HEK293 (cell line): ENCODE measurements at regions not wholly inside any gene's neighbourhood (a gene's known extent, or its start where the extent isn't known, plus 50 kb on each side); places are given as distances from the start of the nearest gene placed in this dataset.

Experiments used
- CTCF ChIA-PET: fragments of 350-600 bp; formaldehyde crosslinking; extraction: SDS; loops from one replicate; lab custom pipeline; 2021; ENCODE audit warnings: antibody characterized with exemption; lab: Yijun Ruan, JAX
- POLR2A ChIA-PET: fragments of 300-600 bp; formaldehyde crosslinking; extraction: SDS; loops from one replicate; lab custom pipeline; 2020; ENCODE audit warnings: antibody characterized with exemption, inconsistent platforms; lab: Yijun Ruan, JAX
- H3K27ac ChIP-seq: fragments of 200-500 bp; sonication (Bioruptor generic); 2 replicates; pipeline ENCODE4 v1.5.1; 2014; ENCODE audit warnings: low read depth, low read length, control low read depth, inconsistent platforms; ENCODE audit errors: extremely low read depth
- H3K36me3 ChIP-seq, 2 experiments: fragments of 200-500 bp in 1 of 2; sonication (Bioruptor generic) in 1 of 2; 1 replicate in 1 of 2; 2 replicates in 1 of 2; pipeline ENCODE4 v1.5.1; 2014 to 2017; ENCODE audit warnings: inconsistent platforms in 2 of 2, low read length in 2 of 2; ENCODE audit not compliant: control insufficient read depth in 2 of 2, insufficient read depth in 1 of 2
- H3K4me1 ChIP-seq: fragments of 200-500 bp; sonication (Bioruptor generic); 2 replicates; pipeline ENCODE4 v1.5.1; 2014; ENCODE audit warnings: mild to moderate bottlenecking, low read length, inconsistent platforms; ENCODE audit not compliant: control insufficient read depth, insufficient read depth
- H3K4me3 ChIP-seq: 2 replicates; pipeline ENCODE4 v1.5.1; 2011; ENCODE audit warnings: low read depth, mild to moderate bottlenecking, control low read depth, low read length, moderate library complexity
- H3K9me3 ChIP-seq: fragments of 200-500 bp; sonication (Bioruptor generic); 2 replicates; pipeline ENCODE4 v1.5.1; 2014; ENCODE audit warnings: low read depth, low read length, inconsistent platforms; ENCODE audit not compliant: control insufficient read depth, insufficient read depth
- BCL11A ChIP-seq: fragments of 450-650 bp; formaldehyde crosslinking; IDR thresholded peaks from 2 replicates; pipeline ENCODE4 v1.5.1; 2016; ENCODE audit warnings: low read depth, missing biosample characterization, missing genetic modification characterization
- GLI4 ChIP-seq: fragments of 450-650 bp; formaldehyde crosslinking; IDR thresholded peaks from 2 replicates; pipeline ENCODE4 v1.5.1; 2016; ENCODE audit warnings: missing biosample characterization, missing genetic modification characterization
- KLF8 ChIP-seq: fragments of 450-650 bp; formaldehyde crosslinking; IDR thresholded peaks from 2 replicates; pipeline ENCODE4 v1.5.1; 2016; ENCODE audit warnings: missing biosample characterization, missing genetic modification characterization
- MEIS1 ChIP-seq: sonication (generic); formaldehyde crosslinking; IDR thresholded peaks from 2 replicates; pipeline ENCODE4 v1.8.1; 2022; ENCODE audit warnings: missing genetic modification reagents, mild to moderate bottlenecking, borderline replicate concordance
- SP7 ChIP-seq: fragments of 450-650 bp; formaldehyde crosslinking; IDR thresholded peaks from 2 replicates; pipeline ENCODE4 v1.5.1; 2016; ENCODE audit warnings: missing biosample characterization, missing genetic modification characterization
- TRIM28 ChIP-seq: IDR thresholded peaks from 2 replicates; pipeline ENCODE4 v1.6.1; 2011; ENCODE audit warnings: low read length, control low read depth, borderline replicate concordance
- YY2 ChIP-seq: fragments of 450-650 bp; formaldehyde crosslinking; IDR thresholded peaks from 2 replicates; pipeline ENCODE4 v1.5.1; 2016; ENCODE audit warnings: missing biosample characterization, missing genetic modification characterization
- ZBTB1 ChIP-seq: fragments of 450-650 bp; formaldehyde crosslinking; IDR thresholded peaks from 2 replicates; pipeline ENCODE4 v1.5.1; 2016; ENCODE audit warnings: missing biosample characterization, missing genetic modification characterization
- ZBTB20 ChIP-seq: fragments of 450-650 bp; formaldehyde crosslinking; IDR thresholded peaks from 2 replicates; pipeline ENCODE4 v1.5.1; 2016; ENCODE audit warnings: missing biosample characterization, missing genetic modification characterization
- ZBTB21 ChIP-seq: fragments of 450-650 bp; formaldehyde crosslinking; IDR thresholded peaks from 2 replicates; pipeline ENCODE4 v1.5.1; 2017; ENCODE audit warnings: missing biosample characterization, missing genetic modification characterization
- ZFHX2 ChIP-seq: fragments of 450-650 bp; formaldehyde crosslinking; conservative IDR thresholded peaks from 2 replicates; pipeline ENCODE4 v1.5.1; 2016; ENCODE audit warnings: missing biosample characterization, missing genetic modification characterization
- ZFP3 ChIP-seq: fragments of 450-650 bp; formaldehyde crosslinking; IDR thresholded peaks from 2 replicates; pipeline ENCODE4 v1.5.1; 2016; ENCODE audit warnings: low read depth, missing biosample characterization, missing genetic modification characterization
- ZNF10 ChIP-seq: fragments of 450-650 bp; formaldehyde crosslinking; IDR thresholded peaks from 2 replicates; pipeline ENCODE4 v1.5.1; 2017; ENCODE audit warnings: missing biosample characterization, missing genetic modification characterization
- ZNF16 ChIP-seq: fragments of 450-650 bp; formaldehyde crosslinking; IDR thresholded peaks from 2 replicates; pipeline ENCODE4 v1.5.1; 2016; ENCODE audit warnings: low read depth, missing biosample characterization, missing genetic modification characterization
- ZNF184 ChIP-seq: fragments of 450-650 bp; IDR thresholded peaks from 2 replicates; pipeline ENCODE4 v1.5.1; 2018; ENCODE audit warnings: missing biosample characterization, mild to moderate bottlenecking, missing genetic modification characterization
- ZNF19 ChIP-seq: fragments of 450-650 bp; formaldehyde crosslinking; IDR thresholded peaks from 2 replicates; pipeline ENCODE4; 2016; ENCODE audit warnings: missing biosample characterization, missing genetic modification characterization, low read depth
- ZNF324 ChIP-seq: fragments of 450-650 bp; formaldehyde crosslinking; IDR thresholded peaks from 2 replicates; pipeline ENCODE4 v1.5.1; 2016; ENCODE audit warnings: missing biosample characterization, missing genetic modification characterization
- ZNF335 ChIP-seq: fragments of 450-650 bp; formaldehyde crosslinking; conservative IDR thresholded peaks from 2 replicates; pipeline ENCODE4 v1.5.1; 2016; ENCODE audit warnings: missing biosample characterization, missing genetic modification characterization
- ZNF341 ChIP-seq: fragments of 450-650 bp; formaldehyde crosslinking; IDR thresholded peaks from 2 replicates; pipeline ENCODE4; 2016; ENCODE audit warnings: low read depth, missing biosample characterization, missing genetic modification characterization
- ZNF366 ChIP-seq: fragments of 450-650 bp; formaldehyde crosslinking; conservative IDR thresholded peaks from 2 replicates; pipeline ENCODE4 v1.5.1; 2016; ENCODE audit warnings: missing biosample characterization, missing genetic modification characterization
- ZNF433 ChIP-seq: fragments of 450-650 bp; formaldehyde crosslinking; IDR thresholded peaks from 2 replicates; pipeline ENCODE4 v1.5.1; 2016; ENCODE audit warnings: missing biosample characterization, missing genetic modification characterization, low read depth
- ZNF48 ChIP-seq: fragments of 450-650 bp; formaldehyde crosslinking; IDR thresholded peaks from 2 replicates; pipeline ENCODE4 v1.5.1; 2016; ENCODE audit warnings: missing biosample characterization, missing genetic modification characterization
- ZNF558 ChIP-seq: fragments of 450-650 bp; formaldehyde crosslinking; IDR thresholded peaks from 2 replicates; pipeline ENCODE4 v1.5.1; 2016; ENCODE audit warnings: missing biosample characterization, missing genetic modification characterization
- ZNF777 ChIP-seq: fragments of 450-650 bp; formaldehyde crosslinking; IDR thresholded peaks from 2 replicates; pipeline ENCODE4 v1.5.1; 2017; ENCODE audit warnings: missing biosample characterization, missing genetic modification characterization, borderline replicate concordance
- ZSCAN16 ChIP-seq: fragments of 450-650 bp; formaldehyde crosslinking; IDR thresholded peaks from 2 replicates; pipeline ENCODE4 v1.5.1; 2016; ENCODE audit warnings: missing biosample characterization, missing genetic modification characterization
- ZXDB ChIP-seq: fragments of 450-650 bp; formaldehyde crosslinking; IDR thresholded peaks from 2 replicates; pipeline ENCODE4 v1.5.1; 2016; ENCODE audit warnings: missing biosample characterization, missing genetic modification characterization
- TF ChIP-seq, protein P1 (sequence below): fragments of 450-650 bp; formaldehyde crosslinking; IDR thresholded peaks from 2 replicates; pipeline ENCODE4 v1.5.1; 2017; ENCODE audit warnings: missing biosample characterization, missing genetic modification characterization
- TF ChIP-seq, protein P2 (sequence below): fragments of 450-650 bp; formaldehyde crosslinking; IDR thresholded peaks from 2 replicates; pipeline ENCODE4 v1.5.1; 2016; ENCODE audit warnings: missing biosample characterization, missing genetic modification characterization, low read depth

DNA sequence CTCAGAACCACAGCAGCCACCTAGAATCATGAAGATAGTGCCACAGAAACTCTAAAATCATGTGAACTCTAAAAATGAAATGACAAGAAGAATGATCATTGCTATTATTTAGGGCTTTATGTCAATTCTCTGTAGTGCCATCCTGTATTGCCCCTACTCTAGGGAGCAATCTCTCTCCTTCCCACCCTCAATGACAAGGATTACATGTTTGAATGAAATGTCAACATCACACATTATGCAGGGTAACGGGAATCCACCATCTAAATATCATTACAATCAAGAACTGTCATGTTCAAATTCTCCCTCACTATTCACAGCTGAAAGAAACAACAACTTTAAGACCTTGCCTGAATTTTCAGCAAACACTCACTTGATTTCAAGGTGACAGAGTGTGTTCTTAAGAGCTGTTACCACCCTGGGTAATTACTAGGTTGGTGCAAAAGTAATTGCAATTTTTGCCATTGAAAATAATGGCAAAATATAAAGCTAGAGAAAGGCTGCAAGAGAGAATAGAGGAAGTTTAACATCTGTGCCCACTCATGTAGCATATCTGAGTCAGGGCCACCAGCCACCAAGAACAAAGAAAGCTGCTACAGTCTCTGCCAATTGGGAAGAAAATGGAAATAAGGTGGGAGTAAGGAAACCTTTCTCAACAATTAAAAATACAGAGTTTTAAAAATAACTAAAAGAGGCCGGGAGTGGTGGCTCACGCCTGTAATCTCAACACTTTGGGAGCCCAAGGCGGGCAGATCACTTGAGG, 112.8 kb upstream of the PSMD7 start:
- Histone ChIP-seq H3K4me3 (no peak overlapping the region), H3K9me3 (no peaks in the 10 kb centered on the region), H3K27ac (no peak overlapping the region), H3K36me3 (no peaks in the 10 kb centered on the region), H3K4me1 (no peaks in the 10 kb centered on the region)
- CTCF ChIA-PET: no interaction called here
- TF ChIP-seq ZNF433 (tag by site-specific recombination) (no peak), ZNF184 (tag by site-specific recombination) (no peak), ZNF19 (tag by site-specific recombination) (no peak), ZFP3 (no peak), ZNF558 (tag by site-specific recombination) (no peak), ZNF341 (no peak), ZNF10 (no peak), TRIM28 (no peak), KLF8 (tag by site-specific recombination) (no peak), GLI4 (tag by site-specific recombination) (no peak), YY2 (tag by site-specific recombination) (no peak)
- POLR2A ChIA-PET: no interaction called here

- H3K9me3 ChIP-seq: no peaks in the 10 kb centered on the region
- ChIA-PET POLR2A (no interaction called here), CTCF (no interaction called here)
- H3K27ac ChIP-seq: no peak overlapping the region
- TF ChIP-seq ZNF324 (tag by site-specific recombination): no peak
- TF ChIP-seq ZNF558 (tag by site-specific recombination): no peak
- 0 out of 2 replicates have a peak, but pooled peaks have one; percentile 26 for TF ChIP-seq ZNF335 (tag by site-specific recombination)
- no peak for TF ChIP-seq ZFHX2 (tag by site-specific recombination)
- TF ChIP-seq, protein P1, sequence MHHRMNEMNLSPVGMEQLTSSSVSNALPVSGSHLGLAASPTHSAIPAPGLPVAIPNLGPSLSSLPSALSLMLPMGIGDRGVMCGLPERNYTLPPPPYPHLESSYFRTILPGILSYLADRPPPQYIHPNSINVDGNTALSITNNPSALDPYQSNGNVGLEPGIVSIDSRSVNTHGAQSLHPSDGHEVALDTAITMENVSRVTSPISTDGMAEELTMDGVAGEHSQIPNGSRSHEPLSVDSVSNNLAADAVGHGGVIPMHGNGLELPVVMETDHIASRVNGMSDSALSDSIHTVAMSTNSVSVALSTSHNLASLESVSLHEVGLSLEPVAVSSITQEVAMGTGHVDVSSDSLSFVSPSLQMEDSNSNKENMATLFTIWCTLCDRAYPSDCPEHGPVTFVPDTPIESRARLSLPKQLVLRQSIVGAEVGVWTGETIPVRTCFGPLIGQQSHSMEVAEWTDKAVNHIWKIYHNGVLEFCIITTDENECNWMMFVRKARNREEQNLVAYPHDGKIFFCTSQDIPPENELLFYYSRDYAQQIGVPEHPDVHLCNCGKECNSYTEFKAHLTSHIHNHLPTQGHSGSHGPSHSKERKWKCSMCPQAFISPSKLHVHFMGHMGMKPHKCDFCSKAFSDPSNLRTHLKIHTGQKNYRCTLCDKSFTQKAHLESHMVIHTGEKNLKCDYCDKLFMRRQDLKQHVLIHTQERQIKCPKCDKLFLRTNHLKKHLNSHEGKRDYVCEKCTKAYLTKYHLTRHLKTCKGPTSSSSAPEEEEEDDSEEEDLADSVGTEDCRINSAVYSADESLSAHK (tag by site-specific recombination): no peak
- H3K4me3 ChIP-seq: no peak overlapping the region
- no peaks in the 10 kb centered on the region; the same call in 1 of the 2 replicates for H3K4me1 ChIP-seq
- H3K36me3 ChIP-seq: no peaks in the 10 kb centered on the region
Observed at GRCh38 chr16:74169687-74170376, 126.8 kb upstream of the PSMD7 start.

GRCh38 chr16:74169066-74169465, 127.5 kb upstream of the PSMD7 start:
- Histone ChIP-seq H3K4me1 (no peaks in the 10 kb centered on the region; the same call in 1 of the 2 replicates), H3K9me3 (no peaks in the 10 kb centered on the region), H3K4me3 (no peak overlapping the region), H3K36me3 (no peaks in the 10 kb centered on the region), H3K27ac (no peak overlapping the region)
- TF ChIP-seq SP7 (tag by site-specific recombination) (no peak), ZNF16 (no peak), ZBTB1 (no peak), BCL11A (no peak), ZNF777 (tag by site-specific recombination) (no peak), ZBTB20 (no peak), ZSCAN16 (tag by site-specific recombination) (no peak), ZBTB21 (tag by site-specific recombination) (no peak), MEIS1 (no peak), ZXDB (tag by site-specific recombination) (no peak), ZNF366 (tag by site-specific recombination) (no peak), ZNF48 (no peak)
- TF ChIP-seq, protein P2, sequence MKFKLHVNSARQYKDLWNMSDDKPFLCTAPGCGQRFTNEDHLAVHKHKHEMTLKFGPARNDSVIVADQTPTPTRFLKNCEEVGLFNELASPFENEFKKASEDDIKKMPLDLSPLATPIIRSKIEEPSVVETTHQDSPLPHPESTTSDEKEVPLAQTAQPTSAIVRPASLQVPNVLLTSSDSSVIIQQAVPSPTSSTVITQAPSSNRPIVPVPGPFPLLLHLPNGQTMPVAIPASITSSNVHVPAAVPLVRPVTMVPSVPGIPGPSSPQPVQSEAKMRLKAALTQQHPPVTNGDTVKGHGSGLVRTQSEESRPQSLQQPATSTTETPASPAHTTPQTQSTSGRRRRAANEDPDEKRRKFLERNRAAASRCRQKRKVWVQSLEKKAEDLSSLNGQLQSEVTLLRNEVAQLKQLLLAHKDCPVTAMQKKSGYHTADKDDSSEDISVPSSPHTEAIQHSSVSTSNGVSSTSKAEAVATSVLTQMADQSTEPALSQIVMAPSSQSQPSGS: no peak
- ChIA-PET CTCF (interaction anchor here (0.7 kb wide), 1 partner anchor 60 kb away, joined by 3 read pairs; no protein-coding TSS in a partner anchor), POLR2A (no interaction called here)
